HT-29 (cell line): ENCODE measurements at regions not wholly inside any gene's neighbourhood (a gene's known extent, or its start where the extent isn't known, plus 50 kb on each side); places are given as distances from the start of the nearest gene placed in this dataset.

Experiments used
- DNase-seq: peaks from one replicate; pipeline ENCODE4 v3.0.0-alpha.2; 2015; ENCODE audit warnings: low spot score

GRCh38 chr13:88074794-88075510, 403.8 kb downstream of the SLITRK5 start:
- no peak for DNase-seq

GRCh38 chr13:88085036-88085435, 413.9 kb downstream of the SLITRK5 start:
- DNase-seq, result no peak

- DNase-seq, result no peak
Observed at GRCh38 chr13:88086577-88086976, 415.4 kb downstream of the SLITRK5 start.

GRCh38 chr13:88097541-88097940, 426.4 kb downstream of the SLITRK5 start:
- no peak for DNase-seq

- DNase-seq, result no peak
Observed at GRCh38 chr13:88103824-88104223, 432.7 kb downstream of the SLITRK5 start.

- no peak for DNase-seq
Observed at GRCh38 chr13:88104576-88104975, 433.4 kb downstream of the SLITRK5 start.

GRCh38 chr13:88107570-88107969, 436.4 kb downstream of the SLITRK5 start:
- no peak for DNase-seq

GRCh38 chr13:88112526-88112925, 441.4 kb downstream of the SLITRK5 start:
- DNase-seq, result no peak

GRCh38 chr13:88115976-88116375, 444.8 kb downstream of the SLITRK5 start:
- no peak for DNase-seq

- no peak for DNase-seq
Observed at GRCh38 chr13:88118952-88119351, 447.8 kb downstream of the SLITRK5 start.

GRCh38 chr13:88124142-88124541, 453.0 kb downstream of the SLITRK5 start:
- no peak for DNase-seq

GRCh38 chr13:88125055-88125454, 453.9 kb downstream of the SLITRK5 start:
- DNase-seq, result no peak

- no peak for DNase-seq
Observed at GRCh38 chr13:88136098-88136790, 465.1 kb downstream of the SLITRK5 start.

GRCh38 chr13:88142653-88143052, 471.5 kb downstream of the SLITRK5 start:
- DNase-seq, result no peak

- no peak for DNase-seq
Observed at GRCh38 chr13:88144580-88144979, 473.4 kb downstream of the SLITRK5 start.

- no peak for DNase-seq
Observed at GRCh38 chr13:88153353-88153752, 482.2 kb downstream of the SLITRK5 start.

GRCh38 chr13:88154001-88154400, 482.8 kb downstream of the SLITRK5 start:
- no peak for DNase-seq

GRCh38 chr13:88162076-88162702, 491.0 kb downstream of the SLITRK5 start:
- no peak for DNase-seq

GRCh38 chr13:88176231-88176630, 505.1 kb downstream of the SLITRK5 start:
- DNase-seq, result no peak

GRCh38 chr13:88183440-88183839, 512.3 kb downstream of the SLITRK5 start:
- DNase-seq, result no peak

- DNase-seq, result no peak
Observed at GRCh38 chr13:88188986-88189385, 517.8 kb downstream of the SLITRK5 start.

- DNase-seq, result no peak
Observed at GRCh38 chr13:88189728-88190127, 518.6 kb downstream of the SLITRK5 start.

- no peak for DNase-seq
Observed at GRCh38 chr13:88196106-88196505, 524.9 kb downstream of the SLITRK5 start.
